ENCODE measurements at regions not wholly inside any gene's neighbourhood (a gene's known extent, or its start where the extent isn't known, plus 50 kb on each side); places are given as distances from the start of the nearest gene placed in this dataset.

- no peak for TF ChIP-seq CTCF (conservative IDR thresholded peaks at IDR 0.05; ENCODE audit: low read length)
- TF ChIP-seq EZH2phosphoT487 (IDR thresholded peaks at IDR 0.05; ENCODE audit: borderline replicate concordance, low read depth, low read length) = no peak
- Histone ChIP-seq H3K36me3 (ENCODE audit: insufficient read depth, low read length) (no peaks in the 10 kb centered on the region), H2AFZ (ENCODE audit: low read length) (no peak overlapping the region), H3K27ac (ENCODE audit: low read depth, low read length, poor library complexity, severe bottlenecking) (no peak overlapping the region), H3K9me2 (ENCODE audit: insufficient read depth, low read length) (no peaks in the 10 kb centered on the region), H3K4me1 (ENCODE audit: insufficient read depth, low read length, poor library complexity, severe bottlenecking) (no peaks in the 10 kb centered on the region), H4K20me1 (ENCODE audit: insufficient read depth, low read length) (no peaks in the 10 kb centered on the region), H3K79me2 (ENCODE audit: insufficient read depth, low read depth, low read length) (no peaks in the 10 kb centered on the region), H3K4me3 (ENCODE audit: low read depth, low read length, poor library complexity, severe bottlenecking) (no peak overlapping the region), H3K9me3 (ENCODE audit: low read length) (no peaks in the 10 kb centered on the region), H3K4me2 (ENCODE audit: low read length) (no peak overlapping the region)
- BruUV-seq (replicated peaks) = no TSS peak
- CTCF ChIA-PET (ENCODE audit: unreplicated experiment) = no interaction called here
- intact Hi-C loops (cut with micrococcal nuclease; ENCODE audit: unreplicated experiment) = no loop called here
- POLR2A ChIA-PET = no interaction called here
- DNase-seq (ENCODE audit: low spot score) = no peak
Measured at GRCh38 chr7:128167791-128168666, 73.0 kb upstream of the LEP start.

DNA sequence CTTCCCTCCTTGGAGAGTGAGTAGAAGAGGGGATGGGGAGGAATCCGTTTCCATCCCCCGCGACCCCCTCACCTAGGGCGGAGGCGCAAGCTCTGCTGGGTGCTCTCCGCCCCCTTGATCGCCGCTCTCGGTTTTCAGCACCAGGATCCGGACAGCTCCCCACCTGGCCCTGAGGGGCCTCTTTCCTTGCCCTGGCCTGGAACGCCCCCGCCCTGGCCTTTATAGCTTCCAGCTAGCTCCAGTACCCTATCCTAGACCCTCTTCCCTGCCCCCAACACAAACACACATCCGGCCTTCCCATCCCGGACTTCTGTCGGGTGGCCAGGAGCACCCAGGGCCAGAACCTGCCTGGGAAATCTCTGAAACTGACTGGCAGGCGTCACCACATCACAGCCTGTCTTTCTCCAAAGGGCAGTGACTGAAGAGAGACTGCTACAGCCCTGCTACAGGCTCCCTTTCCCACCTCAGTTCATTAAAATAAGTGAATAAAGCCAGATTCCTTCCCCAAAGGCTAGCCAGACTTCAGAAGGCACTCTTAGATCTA lies 72.3 kb upstream of the LEP start:
- no peak for DNase-seq (ENCODE audit: low spot score)
- no peak overlapping the region for H3K27ac ChIP-seq (ENCODE audit: low read depth, low read length, poor library complexity, severe bottlenecking)
- ChIA-PET CTCF (ENCODE audit: unreplicated experiment) (no interaction called here), POLR2A (no interaction called here)
- no peaks in the 10 kb centered on the region for H3K9me2 ChIP-seq (ENCODE audit: insufficient read depth, low read length)
- H2AFZ ChIP-seq (ENCODE audit: low read length) = no peak overlapping the region
- intact Hi-C loops (cut with micrococcal nuclease; ENCODE audit: unreplicated experiment) = no loop called here
- H3K4me1 ChIP-seq (ENCODE audit: insufficient read depth, low read length, poor library complexity, severe bottlenecking) = no peaks in the 10 kb centered on the region
- H3K4me3 ChIP-seq (ENCODE audit: low read depth, low read length, poor library complexity, severe bottlenecking) = no peak overlapping the region
- no peaks in the 10 kb centered on the region for H3K36me3 ChIP-seq (ENCODE audit: insufficient read depth, low read length)
- H3K9me3 ChIP-seq (ENCODE audit: low read length) = no peaks in the 10 kb centered on the region
- H3K79me2 ChIP-seq (ENCODE audit: insufficient read depth, low read depth, low read length) = no peaks in the 10 kb centered on the region
- no peak overlapping the region for H3K4me2 ChIP-seq (ENCODE audit: low read length)
- BruUV-seq (replicated peaks) = no TSS peak
- H4K20me1 ChIP-seq (ENCODE audit: insufficient read depth, low read length) = no peaks in the 10 kb centered on the region
- TF ChIP-seq EZH2phosphoT487 (IDR thresholded peaks at IDR 0.05; ENCODE audit: borderline replicate concordance, low read depth, low read length) (no peak), CTCF (conservative IDR thresholded peaks at IDR 0.05; ENCODE audit: low read length) (no peak)

DNA sequence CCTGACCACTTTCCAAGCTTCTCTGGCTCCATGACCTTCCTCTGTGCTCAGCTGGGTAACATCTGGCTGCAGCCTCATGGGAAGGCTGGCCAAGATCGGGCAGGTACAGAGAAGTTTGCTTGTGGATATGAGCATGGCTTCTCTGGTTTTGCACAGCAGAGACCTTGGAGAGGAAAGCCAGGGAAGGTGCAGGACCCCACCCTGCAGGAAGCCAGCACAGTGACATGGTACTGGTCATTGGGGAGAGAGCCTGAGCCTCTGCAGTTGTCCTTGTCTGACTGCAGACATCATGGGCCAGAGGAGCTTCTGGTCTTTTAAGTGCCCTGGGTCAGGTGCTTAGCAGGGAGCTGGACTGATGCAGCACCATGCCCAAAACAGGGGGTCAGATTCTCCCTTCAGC lies 70.6 kb upstream of the LEP start:
- no peak overlapping the region for H3K27ac ChIP-seq (ENCODE audit: low read depth, low read length, poor library complexity, severe bottlenecking)
- H3K79me2 ChIP-seq (ENCODE audit: insufficient read depth, low read depth, low read length) = no peaks in the 10 kb centered on the region
- H3K9me2 ChIP-seq (ENCODE audit: insufficient read depth, low read length) = no peaks in the 10 kb centered on the region
- no peaks in the 10 kb centered on the region for H3K9me3 ChIP-seq (ENCODE audit: low read length)
- CTCF ChIA-PET (ENCODE audit: unreplicated experiment) = no interaction called here
- intact Hi-C loops (cut with micrococcal nuclease; ENCODE audit: unreplicated experiment) = no loop called here
- H4K20me1 ChIP-seq (ENCODE audit: insufficient read depth, low read length) = no peaks in the 10 kb centered on the region
- H2AFZ ChIP-seq (ENCODE audit: low read length) = no peak overlapping the region
- POLR2A ChIA-PET = no interaction called here
- no peak overlapping the region for H3K4me2 ChIP-seq (ENCODE audit: low read length)
- no TSS peak for BruUV-seq (replicated peaks)
- no peak for TF ChIP-seq CTCF (conservative IDR thresholded peaks at IDR 0.05; ENCODE audit: low read length)
- TF ChIP-seq EZH2phosphoT487 (IDR thresholded peaks at IDR 0.05; ENCODE audit: borderline replicate concordance, low read depth, low read length) = no peak
- no peaks in the 10 kb centered on the region for H3K36me3 ChIP-seq (ENCODE audit: insufficient read depth, low read length)
- no peak overlapping the region for H3K4me3 ChIP-seq (ENCODE audit: low read depth, low read length, poor library complexity, severe bottlenecking)
- DNase-seq (ENCODE audit: low spot score) = no peak
- H3K4me1 ChIP-seq (ENCODE audit: insufficient read depth, low read length, poor library complexity, severe bottlenecking) = no peaks in the 10 kb centered on the region
